GM15510 (cell line): ENCODE measurements at regions not wholly inside any gene's neighbourhood (a gene's known extent, or its start where the extent isn't known, plus 50 kb on each side); places are given as distances from the start of the nearest gene placed in this dataset.

Source experiments
- POLR2A ChIP-seq: IDR thresholded peaks from 3 replicates; pipeline ENCODE4 v1.6.1; 2011; ENCODE audit warnings: borderline replicate concordance; ENCODE audit not compliant: insufficient read length; ENCODE audit errors: extremely low read depth

DNA sequence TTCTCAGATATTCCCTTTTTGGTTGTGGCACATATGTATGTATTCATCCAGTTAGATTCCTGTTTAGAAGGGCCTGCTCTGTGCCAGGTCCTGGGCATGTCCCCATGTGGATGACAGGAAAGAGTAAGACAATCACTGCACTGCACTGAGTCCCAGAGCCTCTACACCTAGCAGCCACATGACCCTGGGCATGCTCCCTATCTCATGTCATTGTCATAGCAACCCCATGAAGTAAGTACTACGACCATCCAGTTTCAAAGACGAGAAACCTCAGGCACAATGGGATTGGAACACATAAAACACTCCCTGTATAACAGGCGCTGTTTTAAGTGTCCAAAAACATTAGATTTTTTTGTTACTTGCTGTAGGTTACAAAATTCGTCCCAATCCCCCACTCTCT is 594.4 kb downstream of the UQCRFS1 start:
- TF ChIP-seq POLR2A, result no peak

GRCh38 chr19:28615966-28616365 is 597.0 kb downstream of the UQCRFS1 start:
- TF ChIP-seq POLR2A, result no peak

DNA sequence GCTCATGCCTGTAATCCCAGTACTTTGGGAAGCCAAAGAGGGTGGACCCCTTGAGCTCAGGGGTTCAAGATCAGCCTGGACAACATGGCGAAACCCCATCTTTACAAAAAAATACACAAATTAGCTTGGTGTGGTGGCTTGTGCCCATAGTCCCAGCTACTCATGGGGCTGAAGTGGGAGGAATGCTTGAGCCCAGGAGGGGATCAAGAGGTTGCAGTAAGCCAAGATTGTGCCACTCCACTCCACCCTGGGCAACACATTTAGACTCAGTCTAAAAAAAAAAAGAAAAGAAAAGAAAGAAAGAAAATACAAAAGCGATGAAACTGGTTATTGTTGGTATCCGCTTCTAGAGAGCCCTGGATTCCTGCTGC is 597.4 kb downstream of the UQCRFS1 start:
- no peak for TF ChIP-seq POLR2A

DNA sequence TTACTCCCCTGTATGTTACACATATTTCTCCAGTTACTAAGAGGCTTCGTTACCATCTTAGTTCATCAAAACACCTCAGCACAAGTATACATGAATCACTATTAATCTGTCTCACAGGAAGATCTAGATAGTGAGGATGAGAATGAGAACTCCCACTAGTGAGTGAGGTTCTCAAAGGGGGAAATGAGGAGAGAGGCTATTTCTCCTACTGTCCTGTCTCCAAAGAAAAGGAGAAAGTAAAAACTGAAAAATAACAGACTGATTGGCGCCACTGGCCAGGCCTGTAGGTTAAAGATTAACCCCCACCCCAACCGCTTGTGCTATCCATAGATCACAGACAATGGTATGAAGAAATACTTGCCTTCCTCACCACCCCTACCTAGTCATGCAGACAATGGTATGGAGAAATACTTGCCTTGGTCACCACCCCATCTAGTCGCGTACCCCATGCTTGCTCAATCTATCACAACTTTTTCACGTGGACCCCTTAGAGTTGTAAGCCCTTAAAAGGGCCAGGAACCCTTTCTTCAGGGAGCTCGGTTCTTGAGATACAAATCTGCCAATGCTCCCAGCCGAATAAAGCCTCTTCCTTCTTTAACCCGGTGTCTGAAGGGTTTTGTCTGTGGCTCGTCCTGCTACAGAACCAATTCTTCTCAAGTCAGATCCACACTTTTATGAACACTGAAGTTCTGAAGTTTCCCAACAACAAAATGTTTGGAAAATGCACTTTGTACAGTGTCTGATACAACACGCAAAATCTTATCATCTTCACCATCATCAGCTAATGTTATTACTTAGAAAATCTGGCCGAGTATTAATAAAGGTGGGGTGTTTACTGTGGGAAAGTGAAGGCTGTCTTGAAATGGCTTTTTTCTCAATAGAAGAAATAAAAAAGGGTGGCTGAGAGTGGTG is 598.1 kb downstream of the UQCRFS1 start:
- no peak for TF ChIP-seq POLR2A

- no peak for TF ChIP-seq POLR2A
Observed at GRCh38 chr19:28612275-28612769, 600.6 kb downstream of the UQCRFS1 start.

DNA sequence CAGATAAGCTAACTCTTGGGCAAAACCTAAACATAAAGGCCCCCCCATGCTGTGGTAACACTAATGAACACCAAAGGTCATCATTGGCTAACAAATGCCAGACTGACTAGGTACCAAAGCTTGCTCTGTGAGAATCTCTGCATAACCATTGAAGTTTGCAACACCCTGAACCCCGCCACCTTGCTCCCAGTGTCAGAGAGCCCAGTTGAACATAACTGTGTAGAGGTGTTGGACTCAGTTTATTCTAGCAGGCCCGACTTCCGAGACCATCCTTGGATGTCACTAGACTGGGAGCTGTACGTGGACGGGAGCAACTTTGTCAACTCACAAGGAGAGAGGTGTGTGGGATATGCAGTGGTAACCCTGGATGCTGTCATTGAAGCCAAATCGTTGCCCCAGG is 602.2 kb downstream of the UQCRFS1 start:
- no peak for TF ChIP-seq POLR2A

DNA sequence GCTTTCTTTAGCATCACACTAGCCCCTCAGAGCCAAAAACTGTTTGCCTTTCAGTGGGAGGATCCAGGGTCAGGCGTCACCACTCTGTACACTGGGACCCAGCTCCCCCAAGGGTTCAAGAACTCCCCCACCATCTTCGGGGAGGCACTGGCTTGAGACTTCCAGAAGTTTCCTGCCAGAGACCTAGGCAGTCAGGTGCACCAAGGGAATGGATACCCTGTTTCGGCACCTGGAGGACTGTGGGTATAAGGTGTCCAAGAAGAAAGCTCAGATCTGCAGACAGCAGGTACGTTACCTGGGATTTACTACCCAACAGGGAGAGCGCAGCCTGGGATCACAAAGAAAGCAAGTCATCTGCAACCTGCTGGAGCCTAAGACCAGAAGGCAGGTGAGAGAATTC is 603.0 kb downstream of the UQCRFS1 start:
- TF ChIP-seq POLR2A, result no peak

GRCh38 chr19:28609091-28609755 is 603.7 kb downstream of the UQCRFS1 start:
- no peak for TF ChIP-seq POLR2A

GRCh38 chr19:28608292-28608691 is 604.7 kb downstream of the UQCRFS1 start:
- no peak for TF ChIP-seq POLR2A

- TF ChIP-seq POLR2A, result no peak
Observed at GRCh38 chr19:28607066-28607583, 605.8 kb downstream of the UQCRFS1 start.

- TF ChIP-seq POLR2A, result no peak
Observed at GRCh38 chr19:28606269-28607032, 606.5 kb downstream of the UQCRFS1 start.

DNA sequence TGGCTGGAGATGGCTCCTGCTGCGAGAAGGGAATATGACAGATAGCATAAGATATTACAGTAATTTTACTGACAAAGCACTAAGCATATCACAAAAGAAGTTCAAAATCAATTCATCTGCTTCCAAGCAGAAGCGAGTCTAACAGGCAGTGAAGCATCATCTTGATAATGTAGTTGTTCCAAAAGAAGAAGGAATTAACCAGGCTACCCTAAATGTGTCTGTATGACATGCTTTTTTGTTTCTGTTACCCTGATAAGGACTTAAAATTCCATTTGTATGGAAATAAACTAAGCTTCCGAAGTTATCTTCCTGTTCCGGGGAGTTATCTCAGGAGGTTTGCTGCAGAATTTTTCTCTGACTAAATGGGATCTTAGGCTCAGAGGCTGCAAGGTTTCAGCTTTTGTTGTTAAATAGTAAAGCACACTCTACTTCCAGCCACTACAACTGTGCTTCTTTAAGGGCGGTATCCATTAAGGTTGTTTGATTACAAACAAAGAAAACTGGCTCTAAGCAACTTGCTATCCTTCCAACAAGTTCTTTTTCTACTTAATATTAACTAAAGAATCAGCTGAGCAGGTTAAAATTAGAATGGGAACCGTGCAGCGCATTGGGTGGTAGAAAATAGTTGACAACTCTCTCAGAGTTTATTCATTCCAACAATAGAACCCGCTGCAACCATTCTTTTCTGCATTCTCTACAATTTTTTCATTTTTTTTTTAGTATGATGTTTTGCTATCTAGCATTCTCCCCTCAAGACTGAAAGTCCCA is 607.3 kb downstream of the UQCRFS1 start:
- no peak for TF ChIP-seq POLR2A

DNA sequence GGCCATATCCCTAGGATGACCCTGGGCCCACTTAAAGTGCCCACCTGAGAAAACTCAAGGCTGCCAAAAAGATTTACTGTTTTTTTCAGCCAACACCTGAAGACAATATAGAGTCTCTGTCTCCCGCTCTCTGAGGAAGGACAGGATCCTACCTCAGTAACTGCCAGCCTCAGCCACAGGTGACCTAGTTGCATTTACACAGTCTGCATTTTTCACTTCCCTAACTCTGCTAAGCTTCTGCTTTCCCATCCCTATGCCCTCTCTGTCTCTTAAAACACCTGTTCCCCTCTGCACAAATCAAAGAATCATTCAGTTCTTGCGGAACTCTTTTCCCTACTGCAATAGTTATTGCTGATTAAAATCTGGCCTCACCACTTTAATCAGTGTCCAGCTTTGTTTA is 609.5 kb downstream of the UQCRFS1 start:
- no peak for TF ChIP-seq POLR2A

- no peak for TF ChIP-seq POLR2A
Observed at GRCh38 chr19:28602675-28603298, 610.2 kb downstream of the UQCRFS1 start.

- no peak for TF ChIP-seq POLR2A
Observed at GRCh38 chr19:28601723-28602440, 611.1 kb downstream of the UQCRFS1 start.
